ENCODE measurements at regions not wholly inside any gene's neighbourhood (a gene's known extent, or its start where the extent isn't known, plus 50 kb on each side); places are given as distances from the start of the nearest gene placed in this dataset.

- DNase-seq (ENCODE audit: low read depth) = no peak
- TF ChIP-seq, protein P1, sequence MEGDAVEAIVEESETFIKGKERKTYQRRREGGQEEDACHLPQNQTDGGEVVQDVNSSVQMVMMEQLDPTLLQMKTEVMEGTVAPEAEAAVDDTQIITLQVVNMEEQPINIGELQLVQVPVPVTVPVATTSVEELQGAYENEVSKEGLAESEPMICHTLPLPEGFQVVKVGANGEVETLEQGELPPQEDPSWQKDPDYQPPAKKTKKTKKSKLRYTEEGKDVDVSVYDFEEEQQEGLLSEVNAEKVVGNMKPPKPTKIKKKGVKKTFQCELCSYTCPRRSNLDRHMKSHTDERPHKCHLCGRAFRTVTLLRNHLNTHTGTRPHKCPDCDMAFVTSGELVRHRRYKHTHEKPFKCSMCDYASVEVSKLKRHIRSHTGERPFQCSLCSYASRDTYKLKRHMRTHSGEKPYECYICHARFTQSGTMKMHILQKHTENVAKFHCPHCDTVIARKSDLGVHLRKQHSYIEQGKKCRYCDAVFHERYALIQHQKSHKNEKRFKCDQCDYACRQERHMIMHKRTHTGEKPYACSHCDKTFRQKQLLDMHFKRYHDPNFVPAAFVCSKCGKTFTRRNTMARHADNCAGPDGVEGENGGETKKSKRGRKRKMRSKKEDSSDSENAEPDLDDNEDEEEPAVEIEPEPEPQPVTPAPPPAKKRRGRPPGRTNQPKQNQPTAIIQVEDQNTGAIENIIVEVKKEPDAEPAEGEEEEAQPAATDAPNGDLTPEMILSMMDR (IDR thresholded peaks at IDR 0.05; ENCODE audit: insufficient read depth, low read depth, low read length, missing control alignments) = no peak
- no peak overlapping the region for H3K4me3 ChIP-seq (ENCODE audit: low read length)
Measured at GRCh38 chr16:13571036-13571435, 348.9 kb upstream of the ERCC4 start.

GRCh38 chr16:13573903-13574302, 346.1 kb upstream of the ERCC4 start:
- no peak for DNase-seq (ENCODE audit: low read depth)
- H3K4me3 ChIP-seq (ENCODE audit: low read length) = no peak overlapping the region
- TF ChIP-seq, protein P1 (IDR thresholded peaks at IDR 0.05; ENCODE audit: insufficient read depth, low read depth, low read length, missing control alignments) = no peak

DNA sequence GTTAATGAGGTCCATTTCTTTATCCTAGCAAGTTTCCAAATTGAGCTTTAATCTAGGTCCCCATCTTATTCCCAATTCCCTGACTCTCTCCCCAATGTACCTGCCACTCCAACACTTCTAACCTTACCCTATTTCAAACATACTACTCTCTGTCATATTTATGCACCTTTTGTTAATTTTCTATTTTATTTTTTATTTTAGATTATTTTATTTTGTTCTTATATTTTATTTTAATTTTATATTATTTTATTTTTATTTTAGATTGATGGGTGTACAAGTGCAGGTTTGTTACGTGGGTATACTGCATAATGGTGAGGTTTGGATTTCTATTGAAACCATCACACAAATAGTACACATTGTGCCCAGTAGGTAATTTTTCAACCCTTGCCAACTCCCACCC, 333.9 kb upstream of the ERCC4 start:
- no peak for DNase-seq (ENCODE audit: low read depth)
- TF ChIP-seq, protein P1 (IDR thresholded peaks at IDR 0.05; ENCODE audit: insufficient read depth, low read depth, low read length, missing control alignments) = no peak
- H3K4me3 ChIP-seq (ENCODE audit: low read length) = no peak overlapping the region

DNA sequence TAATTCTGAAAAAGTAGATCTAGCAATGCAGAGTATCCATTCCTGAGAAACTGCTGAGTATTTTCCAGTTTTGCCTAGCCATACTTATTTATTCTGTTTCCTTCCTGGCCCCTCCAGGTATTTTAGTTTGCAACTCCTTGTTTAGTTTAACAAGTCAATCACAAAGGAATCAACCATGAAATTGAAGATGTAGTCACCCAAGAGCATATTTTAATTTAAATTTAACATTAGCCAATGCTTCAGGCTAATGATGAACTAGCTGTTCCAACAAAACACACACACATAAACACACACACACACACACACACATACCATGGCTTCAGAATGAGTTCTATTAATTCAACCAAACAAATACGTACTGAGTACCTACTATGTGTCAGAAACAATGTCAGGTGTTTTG, 332.8 kb upstream of the ERCC4 start:
- DNase-seq (ENCODE audit: low read depth) = no peak
- H3K4me3 ChIP-seq (ENCODE audit: low read length) = no peak overlapping the region
- TF ChIP-seq, protein P1 (IDR thresholded peaks at IDR 0.05; ENCODE audit: insufficient read depth, low read depth, low read length, missing control alignments) = no peak

- H3K4me3 ChIP-seq (ENCODE audit: low read length) = no peak overlapping the region
- no peak for DNase-seq (ENCODE audit: low read depth)
- TF ChIP-seq, protein P1 (IDR thresholded peaks at IDR 0.05; ENCODE audit: insufficient read depth, low read depth, low read length, missing control alignments) = no peak
Measured at GRCh38 chr16:13594823-13595222, 325.1 kb upstream of the ERCC4 start.

DNA sequence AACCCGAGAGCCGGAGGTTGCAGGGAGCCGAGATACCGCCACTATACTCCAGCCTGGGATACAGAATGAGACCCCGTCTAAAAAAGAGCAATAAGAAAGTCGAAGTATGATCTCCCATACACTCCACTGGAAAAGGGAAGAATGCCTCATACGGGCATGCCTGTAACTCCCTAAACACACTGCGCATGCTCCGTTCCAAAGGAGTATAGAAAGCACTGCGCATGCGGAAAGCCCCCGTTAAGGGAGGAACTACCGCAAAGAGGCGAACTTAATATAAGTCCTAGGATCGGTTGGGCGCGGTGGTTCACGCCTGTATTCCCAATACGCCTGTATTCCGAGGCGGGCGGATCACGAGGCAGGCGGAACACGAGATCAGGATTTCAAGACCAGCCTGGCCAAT, 313.1 kb upstream of the ERCC4 start:
- H3K4me3 ChIP-seq (ENCODE audit: low read length) = no peak overlapping the region
- DNase-seq (ENCODE audit: low read depth) = no peak
- TF ChIP-seq, protein P1 (IDR thresholded peaks at IDR 0.05; ENCODE audit: insufficient read depth, low read depth, low read length, missing control alignments) = no peak

GRCh38 chr16:13607289-13607688, 312.7 kb upstream of the ERCC4 start:
- no peak overlapping the region for H3K4me3 ChIP-seq (ENCODE audit: low read length)
- DNase-seq (ENCODE audit: low read depth) = no peak
- TF ChIP-seq, protein P1 (IDR thresholded peaks at IDR 0.05; ENCODE audit: insufficient read depth, low read depth, low read length, missing control alignments) = no peak
